Mesenchymal stem cell (in vitro differentiated cells and primary cell): ENCODE measurements at regions not wholly inside any gene's neighbourhood (a gene's known extent, or its start where the extent isn't known, plus 50 kb on each side); places are given as distances from the start of the nearest gene placed in this dataset.

Experiments used
- DNase-seq: peaks from one replicate; pipeline ENCODE4 v3.0.0-alpha.2; 2013
- H2AFZ ChIP-seq: one replicate; pipeline ENCODE4 v1.6.1; 2013; ENCODE audit warnings: low read depth, mild to moderate bottlenecking, control low read depth, inconsistent platforms, low read length, moderate library complexity
- H2AK5ac ChIP-seq: 2 replicates; pipeline ENCODE4 v1.6.1; 2013; ENCODE audit warnings: low read length, moderate library complexity, mild to moderate bottlenecking, inconsistent platforms; ENCODE audit not compliant: severe bottlenecking
- H2BK120ac ChIP-seq: one replicate; pipeline ENCODE4 v1.6.1; 2013; ENCODE audit warnings: low read depth, mild to moderate bottlenecking, inconsistent platforms, low read length, moderate library complexity
- H2BK12ac ChIP-seq, 2 experiments: one replicate each; pipeline ENCODE4 v1.6.1; 2013; ENCODE audit warnings: inconsistent platforms in 2 of 2, low read length in 2 of 2, mild to moderate bottlenecking in 2 of 2, moderate library complexity in 2 of 2, control low read depth in 1 of 2
- H2BK15ac ChIP-seq: one replicate; pipeline ENCODE4 v1.6.1; 2013; ENCODE audit warnings: mild to moderate bottlenecking, low read depth, inconsistent platforms; ENCODE audit not compliant: poor library complexity, severe bottlenecking
- H2BK5ac ChIP-seq: 2 replicates; pipeline ENCODE4 v1.6.1; 2013; ENCODE audit warnings: low read depth, mild to moderate bottlenecking, low read length, control low read depth, inconsistent platforms; ENCODE audit not compliant: poor library complexity, severe bottlenecking
- H3K14ac ChIP-seq, 2 experiments: one replicate each; pipeline ENCODE4 v1.6.1; 2013; ENCODE audit warnings: inconsistent platforms in 2 of 2, low read length in 2 of 2, control low read depth in 1 of 2, mild to moderate bottlenecking in 1 of 2, moderate library complexity in 1 of 2
- H3K18ac ChIP-seq, 2 experiments: one replicate each; pipeline ENCODE4 v1.6.1; 2013; ENCODE audit warnings: inconsistent platforms in 2 of 2, low read length in 2 of 2, control low read depth in 1 of 2, low read depth in 1 of 2, mild to moderate bottlenecking in 1 of 2
- H3K23ac ChIP-seq, 2 experiments: one replicate each; pipeline ENCODE4 v1.6.1; 2013; ENCODE audit warnings: inconsistent platforms in 2 of 2, low read length in 2 of 2, mild to moderate bottlenecking in 2 of 2, moderate library complexity in 2 of 2, control low read depth in 1 of 2
- H3K27ac ChIP-seq: 2 replicates; pipeline ENCODE4 v1.5.1; 2013; ENCODE audit warnings: mild to moderate bottlenecking, moderate library complexity, low read length, control low read depth, inconsistent platforms; ENCODE audit not compliant: poor library complexity, severe bottlenecking
- H3K27me3 ChIP-seq, 2 experiments: 2 replicates each; pipeline versions ENCODE4 v1.6.1 to v1.7.0; 2013; ENCODE audit warnings: low read length in 2 of 2, mild to moderate bottlenecking in 2 of 2, moderate library complexity in 2 of 2, control low read depth in 1 of 2, inconsistent platforms in 1 of 2; ENCODE audit not compliant: control insufficient read depth in 1 of 2, insufficient read depth in 1 of 2
- H3K36me3 ChIP-seq, 2 experiments: 2 replicates each; pipeline versions ENCODE4 v1.6.1 to v1.7.0; 2013; ENCODE audit warnings: low read length in 2 of 2, control low read depth in 1 of 2, inconsistent platforms in 1 of 2, low read depth in 1 of 2, mild to moderate bottlenecking in 1 of 2; ENCODE audit not compliant: insufficient read depth in 2 of 2, control insufficient read depth in 1 of 2
- H3K4ac ChIP-seq, 2 experiments: one replicate each; pipeline ENCODE4 v1.6.1; 2013; ENCODE audit warnings: inconsistent platforms in 2 of 2, low read length in 2 of 2, mild to moderate bottlenecking in 2 of 2, moderate library complexity in 2 of 2, control low read depth in 1 of 2, low read depth in 1 of 2
- H3K4me1 ChIP-seq: 2 replicates; pipeline ENCODE4 v1.6.1; 2013; ENCODE audit warnings: low read depth, low read length, control low read depth; ENCODE audit not compliant: control insufficient read depth, insufficient read depth
- H3K4me2 ChIP-seq: 2 replicates; pipeline ENCODE4 v1.6.1; 2013; ENCODE audit warnings: low read length, mild to moderate bottlenecking, inconsistent platforms; ENCODE audit not compliant: poor library complexity, severe bottlenecking
- H3K4me3 ChIP-seq, 2 experiments: 2 replicates each; pipeline versions ENCODE4 v1.5.1 to v1.7.0; 2013; ENCODE audit warnings: low read length in 2 of 2, mild to moderate bottlenecking in 2 of 2, control low read depth in 1 of 2, low read depth in 1 of 2; ENCODE audit not compliant: insufficient read depth in 1 of 2
- H3K79me1 ChIP-seq: replicated peaks from 2 replicates; pipeline ENCODE4 v1.6.1; 2013; ENCODE audit warnings: mild to moderate bottlenecking, control low read depth, low read length, inconsistent platforms; ENCODE audit not compliant: poor library complexity, severe bottlenecking
- H3K9ac ChIP-seq: 2 replicates; pipeline ENCODE4 v1.7.0; 2013; ENCODE audit warnings: mild to moderate bottlenecking, low read length, moderate library complexity
- H3K9me3 ChIP-seq: 2 replicates; pipeline ENCODE4 v1.7.0; 2013; ENCODE audit warnings: mild to moderate bottlenecking, low read length; ENCODE audit not compliant: control insufficient read depth
- H4K8ac ChIP-seq: one replicate; pipeline ENCODE4 v1.6.1; 2013; ENCODE audit warnings: inconsistent platforms, mild to moderate bottlenecking, low read length, moderate library complexity
- H4K91ac ChIP-seq: one replicate; pipeline ENCODE4 v1.6.1; 2013; ENCODE audit warnings: mild to moderate bottlenecking, low read length, inconsistent platforms
- WGBS: methylation state at CpG from one replicate; pipeline ENCODE4 v1.1.7; 2013; ENCODE audit warnings: mixed read lengths; 5-methylcytosine and 5-hydroxymethylcytosine counted together

- H2AFZ ChIP-seq = no peak overlapping the region
- H3K36me3 ChIP-seq = no peaks in the 10 kb centered on the region
- WGBS = no CpG with 5 or more reads among the region's 1 CpG
- no peak for DNase-seq
- H2AK5ac ChIP-seq = no peak overlapping the region
- H4K8ac ChIP-seq = no peak overlapping the region
- no peak overlapping the region for H3K4me3 ChIP-seq
- no peak overlapping the region for H4K91ac ChIP-seq
- H3K79me1 ChIP-seq = no peaks in the 10 kb centered on the region
- no peak overlapping the region for H2BK120ac ChIP-seq
- H3K18ac ChIP-seq = no peak overlapping the region
- no peak overlapping the region for H3K9ac ChIP-seq
- no peaks in the 10 kb centered on the region for H3K4me1 ChIP-seq
- no peak overlapping the region for H2BK15ac ChIP-seq
- no peak overlapping the region for H2BK12ac ChIP-seq
- H3K9me3 ChIP-seq = no peaks in the 10 kb centered on the region
- H3K27ac ChIP-seq = no peak overlapping the region
- no peak overlapping the region for H3K14ac ChIP-seq
- no peak overlapping the region for H3K4me2 ChIP-seq
- no peak overlapping the region for H3K4ac ChIP-seq
- H3K27me3 ChIP-seq = no peaks in the 10 kb centered on the region
- no peak overlapping the region for H2BK5ac ChIP-seq
- no peak overlapping the region for H3K23ac ChIP-seq
Measured at GRCh38 chr3:162879021-162879562, 1382.5 kb downstream of the OTOL1 start.

- Histone ChIP-seq H3K9ac (no peak overlapping the region), H3K4me2 (no peak overlapping the region), H3K27me3 (no peaks in the 10 kb centered on the region), H3K9me3 (no peaks in the 10 kb centered on the region), H3K4ac (no peak overlapping the region), H2BK5ac (no peak overlapping the region), H3K18ac (no peak overlapping the region), H3K79me1 (no peaks in the 10 kb centered on the region), H2AK5ac (no peak overlapping the region), H3K27ac (no peak overlapping the region), H2AFZ (no peak overlapping the region), H2BK120ac (no peak overlapping the region), H3K36me3 (no peaks in the 10 kb centered on the region), H3K4me1 (no peaks in the 10 kb centered on the region), H2BK15ac (no peak overlapping the region), H4K91ac (no peak overlapping the region), H3K14ac (no peak overlapping the region), H3K23ac (no peak overlapping the region), H4K8ac (no peak overlapping the region), H3K4me3 (no peak overlapping the region), H2BK12ac (no peak overlapping the region)
- no CpG with 5 or more reads among the region's 2 CpGs for WGBS
- no peak for DNase-seq
Measured at GRCh38 chr3:162884373-162884772, 1387.8 kb downstream of the OTOL1 start.

GRCh38 chr3:162892921-162893793 is 1396.5 kb downstream of the OTOL1 start:
- Histone ChIP-seq H4K8ac (no peak overlapping the region), H3K14ac (no peak overlapping the region), H2BK15ac (no peak overlapping the region), H3K23ac (no peak overlapping the region), H2BK120ac (no peak overlapping the region), H3K9ac (no peak overlapping the region), H2BK12ac (no peak overlapping the region), H3K9me3 (peaks cover 6% of the 10 kb centered on the region), H3K4me3 (no peak overlapping the region), H3K4me2 (no peak overlapping the region), H2AK5ac (no peak overlapping the region), H3K18ac (no peak overlapping the region), H2BK5ac (no peak overlapping the region), H3K36me3 (no peaks in the 10 kb centered on the region), H4K91ac (no peak overlapping the region), H3K4ac (no peak overlapping the region), H3K79me1 (no peaks in the 10 kb centered on the region), H2AFZ (no peak overlapping the region), H3K27me3 (no peaks in the 10 kb centered on the region), H3K4me1 (no peaks in the 10 kb centered on the region), H3K27ac (no peak overlapping the region)
- no peak for DNase-seq
- whole genome bisulfite sequencing = no CpG with 5 or more reads among the region's 6 CpGs

GRCh38 chr3:162897291-162897690 is 1400.7 kb downstream of the OTOL1 start:
- no peak overlapping the region for H4K91ac ChIP-seq
- no peaks in the 10 kb centered on the region for H3K27me3 ChIP-seq
- H3K9ac ChIP-seq = no peak overlapping the region
- DNase-seq = no peak
- no peak overlapping the region for H2BK12ac ChIP-seq
- no peak overlapping the region for H3K4ac ChIP-seq
- no peak overlapping the region for H2BK5ac ChIP-seq
- no peak overlapping the region for H3K23ac ChIP-seq
- H3K36me3 ChIP-seq = no peaks in the 10 kb centered on the region
- no peak overlapping the region for H3K14ac ChIP-seq
- H3K4me2 ChIP-seq = no peak overlapping the region
- H2BK15ac ChIP-seq = no peak overlapping the region
- no peak overlapping the region for H4K8ac ChIP-seq
- no peak overlapping the region for H3K18ac ChIP-seq
- no peaks in the 10 kb centered on the region for H3K79me1 ChIP-seq
- H2AK5ac ChIP-seq = no peak overlapping the region
- no peaks in the 10 kb centered on the region for H3K4me1 ChIP-seq
- no peak overlapping the region for H2BK120ac ChIP-seq
- no peak overlapping the region for H3K4me3 ChIP-seq
- H3K27ac ChIP-seq = no peak overlapping the region
- no peak overlapping the region for H2AFZ ChIP-seq
- H3K9me3 ChIP-seq = peaks cover 6% of the 10 kb centered on the region
